Ureter (tissue), 1 donor: ENCODE measurements at regions not wholly inside any gene's neighbourhood (a gene's known extent, or its start where the extent isn't known, plus 50 kb on each side); places are given as distances from the start of the nearest gene placed in this dataset.
"Not testable (repeated sequence)": the region's sequence is repeated elsewhere in the genome, so short reads cannot be mapped to it uniquely, and the experiment has no call there.

ENCODE experiments used
- DNase-seq: peaks from one replicate; pipeline ENCODE4 v3.0.0-alpha.2; 2020; ENCODE audit warnings: low spot score
- donor health status: DM: yes; HTN: yes; CAD: no.

DNA sequence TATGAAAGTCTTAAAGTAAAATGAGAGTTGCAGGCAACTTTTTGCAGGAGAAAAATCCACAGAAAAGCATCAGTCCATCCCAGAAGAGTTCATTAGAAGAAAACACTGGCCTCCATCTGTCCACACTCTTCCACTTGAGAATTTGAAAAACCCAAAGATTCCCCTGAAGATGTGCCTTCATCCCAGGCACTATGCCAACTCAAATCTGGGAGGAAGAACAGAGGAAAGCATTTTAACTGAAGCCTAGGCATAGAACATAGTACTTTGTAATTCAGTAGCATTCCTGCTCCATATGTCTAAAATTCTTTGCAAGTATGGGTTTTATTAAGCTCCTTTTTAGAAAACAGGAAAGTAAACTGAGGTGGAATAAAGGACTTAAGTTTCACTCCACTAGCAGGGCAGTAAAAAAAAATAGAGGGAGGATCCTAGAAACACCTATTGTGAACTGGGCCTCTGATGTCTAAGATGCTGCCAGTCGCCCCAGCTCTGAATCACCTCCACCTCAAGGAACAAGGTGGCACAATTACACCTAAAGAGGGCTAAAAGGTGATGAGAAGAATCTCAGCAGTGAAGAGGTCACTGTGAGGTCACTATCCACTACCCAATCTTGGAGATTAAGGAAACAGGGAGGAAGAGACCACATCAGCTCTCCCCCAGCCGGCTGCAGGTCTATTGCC, 141.9 kb upstream of the FAM241A start:
- DNase-seq = no peak

DNA sequence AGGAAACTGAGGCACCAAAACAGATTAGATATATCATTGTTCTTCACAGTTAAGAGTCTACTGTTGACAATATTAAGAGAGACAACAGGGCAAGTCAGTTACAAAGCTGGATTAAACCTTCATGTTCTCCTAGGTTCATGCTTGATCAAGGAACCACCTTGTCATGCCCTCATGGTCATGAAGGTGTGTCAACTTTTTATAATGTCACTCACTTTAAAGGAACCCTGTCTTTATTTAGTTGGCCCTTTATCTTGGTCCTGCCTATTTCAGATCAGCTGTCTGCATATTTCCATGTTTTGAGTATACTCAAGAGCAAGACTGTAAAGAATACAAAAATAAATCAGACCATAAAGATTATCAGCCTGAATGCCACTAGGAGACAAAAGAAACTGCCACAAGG, 140.2 kb upstream of the FAM241A start:
- no peak for DNase-seq

DNA sequence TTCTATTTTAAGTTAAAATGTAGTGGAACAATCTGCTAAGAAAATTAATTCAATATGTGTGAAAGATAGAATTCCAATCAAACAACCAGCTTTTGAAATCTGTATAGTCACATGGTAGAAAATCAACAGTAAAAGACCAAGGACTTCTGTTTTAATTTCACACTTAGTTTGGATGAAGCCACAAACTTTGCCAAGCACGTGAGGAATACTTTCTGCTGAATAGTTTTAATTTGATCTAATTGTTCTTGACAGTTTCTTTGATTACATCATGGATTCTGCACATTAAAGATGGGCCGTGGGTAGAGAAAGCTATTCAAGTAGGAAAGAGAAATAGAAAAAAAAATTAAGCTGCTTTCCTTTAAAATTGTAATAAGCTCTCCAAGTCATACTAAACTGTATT, 137.9 kb upstream of the FAM241A start:
- no peak for DNase-seq

DNA sequence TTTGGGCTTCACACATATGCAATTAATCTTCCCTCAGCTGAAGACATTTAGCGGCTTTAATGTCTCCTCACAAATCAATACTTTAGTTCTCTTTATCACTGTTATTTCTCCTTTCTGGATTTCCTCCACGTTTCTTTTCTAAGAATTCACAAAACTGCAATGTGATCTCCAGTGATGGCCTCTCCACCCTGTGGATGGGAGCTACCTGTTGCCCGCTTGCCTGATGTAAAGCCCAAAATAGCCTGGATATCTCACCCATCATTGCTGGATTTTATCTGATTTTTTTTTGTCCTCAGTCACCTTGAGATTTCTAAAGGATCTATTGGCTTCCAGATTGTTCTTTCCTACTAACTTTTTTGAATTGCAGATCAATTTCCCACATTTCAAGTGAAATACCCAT, 129.3 kb upstream of the FAM241A start:
- DNase-seq = no peak

DNA sequence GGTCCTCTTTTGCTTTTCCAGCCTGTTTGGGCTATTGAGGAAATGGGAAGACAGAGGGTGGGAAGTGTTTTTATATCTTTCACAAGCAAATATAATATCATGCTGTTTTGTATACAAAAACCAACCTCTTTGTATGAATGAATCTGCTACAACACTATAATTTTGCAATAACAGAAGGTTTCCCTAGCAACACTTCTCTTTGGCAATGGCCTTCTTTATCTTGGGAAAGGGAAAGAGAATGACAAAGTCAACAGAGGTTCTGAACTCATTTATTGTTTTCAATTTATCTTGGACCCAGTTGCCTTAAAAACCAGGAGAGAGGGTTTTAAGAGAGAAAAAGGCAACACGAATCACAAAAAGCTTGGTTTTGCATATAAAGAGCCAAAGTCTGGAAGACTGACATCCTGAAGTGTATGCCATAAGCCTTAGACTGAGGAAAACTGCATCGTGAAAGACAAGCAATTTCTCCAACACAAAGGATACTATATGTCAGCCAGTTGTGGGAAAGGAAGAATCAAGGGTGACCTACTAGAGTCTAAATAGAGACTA, 121.8 kb upstream of the FAM241A start:
- DNase-seq = no peak

DNA sequence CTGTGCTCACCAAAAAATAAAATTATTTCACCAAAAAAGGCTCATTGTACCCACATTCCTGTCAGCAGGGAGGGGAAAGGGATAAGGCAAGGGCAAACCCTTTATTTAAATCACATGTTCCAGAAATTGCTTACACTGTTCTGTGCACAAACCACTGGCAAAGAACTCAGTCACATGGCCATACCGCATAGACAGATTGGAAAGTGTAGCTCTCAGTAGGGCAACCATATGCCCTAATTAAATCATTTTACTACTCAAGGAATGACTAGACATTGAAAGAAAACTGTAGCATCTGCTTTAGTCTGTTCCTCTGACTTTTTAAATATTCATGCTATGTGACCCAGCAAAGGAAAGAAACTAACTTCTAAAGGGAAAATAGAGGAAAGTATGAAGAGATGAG, 119.2 kb upstream of the FAM241A start:
- no peak for DNase-seq

DNA sequence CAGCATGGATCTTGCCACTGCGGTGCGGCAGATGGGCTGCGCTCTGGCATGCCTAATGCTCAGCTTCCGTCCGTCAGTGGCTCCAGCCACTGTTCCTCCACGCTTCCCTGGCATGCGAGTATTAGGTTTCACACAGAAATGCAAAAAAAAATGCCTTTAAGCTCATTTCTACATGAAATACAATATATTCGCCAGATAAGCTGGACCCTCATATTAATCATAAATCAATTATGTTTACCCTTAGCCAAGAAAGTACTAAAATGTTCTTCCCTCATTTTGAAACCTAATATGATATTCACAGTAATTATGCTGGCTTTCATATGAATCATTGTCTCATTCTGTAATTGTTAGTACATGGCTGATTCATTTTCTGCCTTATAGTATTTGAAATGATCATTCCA, 115.5 kb upstream of the FAM241A start:
- no peak for DNase-seq

DNA sequence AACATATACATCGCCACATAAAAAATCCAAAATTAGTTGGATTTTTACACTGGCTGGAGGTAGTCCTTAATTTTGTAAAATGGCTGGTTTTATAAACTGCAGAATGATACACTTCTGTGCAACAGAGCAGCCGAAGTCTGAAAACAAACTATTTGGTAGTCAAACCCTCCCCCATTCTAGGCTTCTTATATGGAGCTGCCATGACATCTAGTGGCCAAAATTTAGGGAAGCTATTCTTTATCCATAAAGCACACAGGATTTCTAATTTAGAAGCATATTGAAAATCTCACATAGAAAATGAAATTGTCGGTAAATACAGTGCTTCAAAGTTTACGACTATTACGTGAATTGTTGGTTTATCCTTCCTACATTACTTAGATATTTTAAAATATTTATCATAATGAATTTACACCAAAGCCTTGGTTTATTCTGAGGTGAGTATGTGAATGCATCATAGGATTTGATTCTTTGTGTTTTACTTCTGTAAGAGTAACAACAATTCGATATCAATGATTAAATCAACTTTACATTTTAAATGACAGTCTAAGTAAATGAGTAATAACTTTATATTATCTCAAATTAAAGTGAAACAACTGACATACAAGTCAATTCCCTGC, 113.4 kb upstream of the FAM241A start:
- no peak for DNase-seq

DNA sequence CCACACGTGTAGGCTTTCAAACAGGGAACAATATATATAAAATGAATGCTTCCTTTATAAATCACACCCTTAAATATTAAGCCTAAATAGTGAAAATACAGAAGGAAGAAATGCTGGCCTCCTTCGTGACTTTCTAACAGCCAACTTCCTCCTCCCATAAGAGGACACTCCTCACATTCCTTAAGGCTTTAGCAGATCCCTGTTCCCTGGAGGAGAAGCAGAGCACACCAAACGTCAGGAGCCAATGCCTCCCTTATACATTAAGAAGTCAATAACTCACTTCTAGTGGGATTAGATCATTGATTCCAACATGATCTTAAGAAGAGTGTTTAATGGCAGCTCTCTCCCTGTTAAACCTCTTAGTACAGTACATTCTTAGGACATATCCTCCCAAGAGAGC, 108.4 kb upstream of the FAM241A start:
- no peak for DNase-seq

DNA sequence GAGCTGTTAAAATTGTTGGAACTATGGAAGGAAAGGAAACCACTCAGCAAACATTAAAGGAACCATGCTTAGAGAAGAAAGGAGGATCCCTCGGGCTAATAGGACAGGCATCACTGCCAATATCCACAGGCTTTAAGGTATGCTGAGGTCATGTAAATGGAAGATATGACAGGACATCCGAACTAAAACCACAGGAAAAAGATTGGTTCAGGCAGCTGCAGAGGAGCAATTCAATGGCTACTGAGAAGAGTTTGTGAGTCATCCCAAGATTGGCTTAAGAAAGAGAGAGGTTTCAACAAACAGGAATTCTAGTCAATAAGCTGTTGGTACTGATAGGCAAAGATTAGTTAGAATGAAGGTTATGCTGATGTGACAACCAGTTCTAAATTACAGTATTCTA, 106.4 kb upstream of the FAM241A start:
- DNase-seq = no peak

DNA sequence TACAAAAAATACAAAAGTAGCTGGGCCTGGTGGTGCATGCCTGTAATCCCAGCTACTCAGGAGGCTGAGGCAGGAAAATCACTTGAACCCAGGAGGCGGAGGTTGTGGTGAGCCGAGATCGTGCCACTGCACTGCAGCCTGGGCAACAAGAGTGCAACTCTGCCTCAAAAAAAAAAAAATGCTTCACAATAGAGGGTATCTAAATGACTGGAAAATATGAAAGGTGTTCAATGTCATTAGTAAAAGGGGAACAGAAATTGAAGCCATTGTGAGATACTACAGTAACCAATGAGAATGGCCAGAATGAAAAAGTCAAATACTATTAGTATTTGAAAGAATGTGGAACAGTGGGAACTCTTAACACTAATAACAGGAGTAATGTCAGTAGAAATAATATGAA, 96.1 kb upstream of the FAM241A start:
- DNase-seq = not testable (repeated sequence)

DNA sequence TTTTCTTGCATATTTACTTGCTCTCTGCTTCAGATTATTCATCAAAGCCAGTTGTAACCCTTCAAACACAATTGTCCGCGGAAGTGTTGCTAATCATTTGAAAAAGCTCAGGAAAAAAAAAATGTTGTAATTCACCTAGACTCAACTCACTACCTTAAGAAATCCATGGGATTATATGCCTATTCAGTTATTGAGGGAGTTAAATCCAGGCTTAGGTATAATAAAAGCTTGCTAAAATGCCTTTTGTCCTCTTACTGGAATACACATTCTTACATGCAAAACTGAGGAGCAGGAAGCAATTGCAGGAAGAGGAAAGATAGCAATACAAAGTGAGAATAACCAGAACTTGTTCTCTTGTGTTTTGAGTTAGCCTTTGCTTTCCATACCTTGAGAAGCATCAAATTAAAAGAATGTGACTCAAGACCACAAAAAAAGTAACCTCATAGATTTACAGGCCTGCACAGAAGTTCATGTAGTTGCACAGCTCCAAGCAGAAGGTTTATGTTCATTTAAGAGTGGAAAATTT, 91.4 kb upstream of the FAM241A start:
- DNase-seq = no peak

DNA sequence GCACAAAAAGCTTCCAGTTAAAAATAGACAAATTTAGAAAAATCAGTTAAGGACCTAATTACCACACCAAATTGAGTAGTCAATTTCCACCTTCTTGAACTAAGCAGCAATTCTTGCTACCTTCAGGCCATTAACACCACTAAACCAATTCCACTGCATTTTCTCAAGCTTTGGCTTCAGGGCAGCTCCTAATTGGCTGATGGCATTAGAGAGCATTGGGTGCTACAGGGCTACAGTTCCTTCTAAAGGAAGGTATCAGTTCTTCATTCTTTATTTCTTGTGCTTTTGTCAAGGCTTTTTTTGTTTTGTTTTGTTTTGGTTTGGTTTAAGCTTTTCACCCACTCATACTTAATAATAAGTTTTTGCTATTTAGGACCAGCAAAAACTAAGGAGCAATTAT, 90.2 kb upstream of the FAM241A start:
- DNase-seq = no peak

DNA sequence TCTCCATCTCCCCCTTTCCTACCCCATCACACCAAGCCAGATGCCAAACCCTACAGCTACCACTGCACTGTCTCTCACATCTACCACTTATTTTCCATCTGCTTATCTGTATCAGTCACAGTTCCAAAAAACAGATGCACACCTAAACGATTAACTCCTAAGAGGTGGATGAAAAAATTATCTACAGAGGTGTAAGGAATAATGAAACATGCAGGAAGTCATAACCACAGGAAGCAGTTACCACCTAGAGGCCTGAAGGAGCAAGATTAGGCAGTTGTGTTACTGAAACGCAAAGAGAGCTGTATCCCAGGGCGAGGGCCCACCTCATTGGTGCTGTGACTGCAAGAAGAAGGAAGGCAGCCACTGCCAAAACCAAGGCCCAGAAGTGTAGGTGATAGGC, 87.8 kb upstream of the FAM241A start:
- no peak for DNase-seq

DNA sequence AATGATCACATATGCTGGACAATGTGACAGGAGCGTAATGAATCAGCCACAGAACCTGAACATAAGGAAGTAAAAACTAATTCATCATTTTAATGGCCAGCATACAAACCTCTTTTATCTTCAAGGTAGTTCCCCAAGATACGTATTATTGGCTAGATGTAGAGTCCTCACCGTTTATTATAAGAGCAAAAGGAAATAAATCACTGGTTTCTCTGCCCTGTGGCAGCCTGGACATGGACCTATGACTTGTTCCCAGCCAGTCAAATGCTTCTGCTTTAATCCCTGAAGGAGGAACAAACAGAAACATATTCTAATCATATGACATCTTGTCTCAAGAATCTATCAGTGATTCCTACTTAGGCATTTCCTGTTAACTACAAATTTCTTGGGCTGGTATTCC, 86.8 kb upstream of the FAM241A start:
- DNase-seq = no peak

DNA sequence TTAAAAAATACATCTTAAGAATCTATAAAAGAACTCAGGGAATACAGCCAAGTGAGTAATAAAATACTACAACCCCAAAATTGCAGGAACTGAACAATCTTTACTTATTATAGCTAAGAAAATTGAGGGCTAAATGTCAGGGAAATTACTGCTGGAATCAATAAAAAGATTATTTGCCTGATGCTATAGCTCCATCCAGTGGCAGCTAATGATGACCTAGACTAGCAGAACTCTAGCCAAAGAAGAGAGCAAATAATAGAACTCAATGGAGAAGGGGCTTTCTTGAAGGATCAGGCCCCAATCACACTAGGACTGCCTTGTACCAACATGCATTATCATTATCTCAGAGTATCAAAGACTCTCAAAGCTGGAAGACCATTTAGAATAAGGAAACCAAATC, 85.0 kb upstream of the FAM241A start:
- no peak for DNase-seq

DNA sequence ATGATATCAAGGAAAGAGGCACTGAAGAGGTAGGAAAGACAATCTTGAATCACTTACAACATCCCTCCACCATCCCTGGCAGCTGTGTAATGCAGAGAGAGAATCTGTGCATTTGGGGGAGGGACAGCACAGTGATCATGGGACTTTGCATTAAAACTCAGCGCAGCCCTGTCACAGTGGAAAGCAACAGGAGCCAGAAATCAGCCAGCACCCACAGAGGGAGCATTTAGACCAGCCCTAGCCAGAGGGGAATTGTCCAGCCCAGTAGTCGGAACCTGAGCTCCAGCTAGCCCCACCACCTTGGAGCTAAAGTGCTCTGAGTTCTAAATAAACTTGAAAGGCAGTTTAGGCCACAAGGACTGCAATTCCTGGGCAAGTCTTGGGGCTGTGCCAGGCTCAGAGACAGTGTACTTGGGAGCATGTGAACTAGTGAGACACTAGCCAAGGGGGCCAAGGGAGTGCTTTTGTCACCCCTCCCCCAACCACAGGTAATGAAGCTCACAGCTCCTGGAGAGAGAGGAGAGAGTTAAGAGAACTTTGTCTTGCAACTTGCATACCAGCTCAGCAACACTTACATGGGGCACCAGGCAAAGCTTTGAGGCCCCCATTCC, 83.9 kb upstream of the FAM241A start:
- no peak for DNase-seq

DNA sequence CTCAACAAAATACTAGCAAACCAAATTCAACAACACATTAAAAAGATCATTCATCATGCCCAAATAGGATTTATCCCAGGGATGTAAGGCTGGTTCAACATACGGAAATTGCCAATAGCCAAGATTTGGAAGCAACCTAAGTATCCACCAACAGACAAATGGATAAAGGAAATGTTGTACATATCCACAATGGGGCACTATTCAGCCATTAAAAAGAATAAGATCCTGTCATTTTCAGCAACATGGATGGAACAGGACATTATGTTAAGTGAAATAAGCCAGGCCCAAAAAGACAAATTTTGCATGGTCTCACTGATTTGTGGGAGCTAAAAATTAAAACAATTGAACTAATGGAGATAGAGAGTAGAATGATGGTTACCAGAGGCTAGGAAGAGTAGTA, 82.0 kb upstream of the FAM241A start:
- no peak for DNase-seq

DNA sequence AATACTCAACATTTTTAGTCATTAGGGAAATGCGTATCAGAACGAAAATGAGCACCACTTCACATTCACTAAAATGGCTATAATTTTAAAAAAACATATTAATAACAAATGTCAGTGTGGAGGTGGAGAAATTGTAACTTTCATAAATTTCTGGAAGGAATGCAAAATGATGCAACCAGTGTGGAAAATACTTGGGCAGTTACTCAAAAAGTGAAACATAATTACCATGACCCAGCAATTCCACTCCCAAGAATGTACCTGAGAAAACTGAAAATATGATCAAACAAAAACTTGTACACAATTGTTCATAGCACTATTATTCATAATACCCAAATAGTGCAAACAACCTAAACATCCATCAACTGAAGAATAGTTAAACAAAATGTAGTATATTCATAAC, 76.1 kb upstream of the FAM241A start:
- no peak for DNase-seq

DNA sequence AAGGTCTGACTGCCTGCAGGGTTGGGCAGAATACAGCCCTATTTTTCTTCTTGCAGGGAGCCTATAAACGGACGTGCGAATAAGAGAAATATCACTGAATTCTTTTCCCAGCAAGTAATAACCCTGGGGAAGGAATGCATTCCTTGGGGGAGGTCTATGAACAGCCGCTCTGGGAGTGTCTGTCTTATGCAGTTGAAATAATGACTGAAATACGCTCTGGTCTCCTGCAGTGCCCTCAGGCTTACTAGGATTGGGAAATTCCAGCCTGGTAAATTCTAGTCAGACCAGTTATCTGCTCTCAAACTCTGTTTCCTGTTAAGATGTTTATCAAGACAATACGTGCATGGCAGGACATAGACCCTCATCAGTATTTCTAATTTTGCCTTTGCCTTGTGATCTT, 72.1 kb upstream of the FAM241A start:
- DNase-seq = no peak

DNA sequence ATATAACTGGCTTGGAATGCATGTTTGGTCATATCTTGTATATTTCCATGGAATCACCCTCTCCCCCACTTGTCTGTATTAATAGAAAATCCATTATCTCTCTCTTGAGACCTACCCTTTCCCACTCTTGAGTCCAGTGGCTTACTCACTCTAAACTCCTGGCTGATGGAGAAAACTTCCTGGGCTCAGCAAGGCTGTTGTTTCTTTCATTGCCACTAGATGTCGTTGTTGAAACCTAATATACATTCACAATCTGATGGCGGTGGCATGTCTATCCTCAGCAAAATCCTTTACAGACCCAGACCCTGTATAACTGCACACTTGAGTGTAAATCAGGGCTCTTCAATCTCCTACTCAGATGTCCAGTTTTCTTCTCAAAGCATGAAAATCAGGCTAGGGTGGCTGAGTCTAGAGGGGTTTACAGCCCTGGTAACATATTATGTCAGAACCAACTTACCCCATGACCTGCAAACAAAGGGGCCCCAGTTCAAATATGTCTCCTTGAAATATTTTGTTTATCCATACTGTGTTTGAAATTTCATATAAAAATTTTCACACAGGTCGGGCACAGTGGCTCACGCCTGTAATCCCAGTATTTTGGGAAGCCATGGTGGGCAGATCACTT, 70.0 kb upstream of the FAM241A start:
- DNase-seq = no peak

DNA sequence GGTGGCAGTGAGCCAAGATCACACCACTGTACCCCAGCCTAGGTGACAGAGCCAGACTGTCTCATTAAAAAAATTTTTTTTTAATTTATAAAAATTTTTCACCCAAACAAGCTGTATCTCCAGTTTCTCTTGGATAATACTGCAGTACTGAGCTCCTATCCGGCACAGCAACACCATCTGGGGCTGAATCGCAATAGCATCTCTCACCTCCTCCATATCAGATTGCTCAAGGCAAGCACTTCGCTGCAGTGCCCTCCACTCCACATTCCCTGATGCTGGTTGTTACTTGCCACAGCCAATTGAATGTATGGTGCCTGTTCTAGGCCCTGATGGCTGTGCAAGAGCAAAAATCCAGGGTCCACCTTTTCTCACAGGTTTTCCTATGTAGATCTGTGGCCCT, 69.3 kb upstream of the FAM241A start:
- DNase-seq = no peak
